GM19467 (cell line): ENCODE measurements at regions not wholly inside any gene's neighbourhood (a gene's known extent, or its start where the extent isn't known, plus 50 kb on each side); places are given as distances from the start of the nearest gene placed in this dataset.
"Not testable (repeated sequence)": the region's sequence is repeated elsewhere in the genome, so short reads cannot be mapped to it uniquely, and the experiment has no call there.

Experiments used
- ATAC-seq: cut with Tn5 transposase; IDR thresholded peaks from one replicate; pipeline ENCODE4 v1.9.1; 2021; ENCODE audit warnings: mild to moderate bottlenecking, moderate library complexity; ENCODE audit not compliant: unreplicated experiment

DNA sequence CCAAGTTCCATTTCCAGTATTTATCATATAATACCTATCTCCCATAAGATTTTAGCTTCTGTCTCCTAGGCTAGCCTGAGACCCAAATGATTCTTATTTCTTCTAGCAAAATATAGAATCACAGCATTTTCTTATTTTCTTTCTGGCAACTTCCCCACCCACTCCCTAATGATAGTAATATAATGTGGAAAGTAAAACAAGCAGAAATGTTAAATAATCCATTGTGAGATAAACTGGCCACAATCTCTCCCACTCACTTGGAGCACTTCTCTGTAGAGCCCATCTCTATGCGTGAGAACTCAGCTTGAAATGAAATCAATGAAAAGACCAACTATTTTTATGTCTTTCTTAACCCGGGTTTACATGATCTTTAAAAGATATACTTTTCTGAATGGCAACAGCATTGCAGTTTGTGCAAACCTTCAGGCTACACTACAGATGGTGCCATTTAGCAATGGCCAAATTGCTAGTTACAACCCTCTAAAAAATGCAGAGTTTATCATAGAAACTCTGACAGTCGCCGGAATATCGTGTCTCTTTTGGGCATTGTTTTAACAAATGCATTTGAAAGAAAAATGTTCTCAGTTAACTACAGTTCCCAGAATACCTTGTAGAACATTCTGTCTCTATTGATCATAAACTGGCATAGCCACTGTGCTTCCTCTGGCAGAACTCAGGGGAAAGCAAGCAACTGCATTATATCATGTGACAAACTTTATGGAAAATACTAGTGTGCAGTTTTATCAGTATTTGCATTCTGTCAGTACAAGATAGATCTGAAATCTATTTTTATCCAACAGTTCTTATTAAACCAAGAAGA is 1407.4 kb upstream of the ZEB2 start:
- no peak for ATAC-seq

DNA sequence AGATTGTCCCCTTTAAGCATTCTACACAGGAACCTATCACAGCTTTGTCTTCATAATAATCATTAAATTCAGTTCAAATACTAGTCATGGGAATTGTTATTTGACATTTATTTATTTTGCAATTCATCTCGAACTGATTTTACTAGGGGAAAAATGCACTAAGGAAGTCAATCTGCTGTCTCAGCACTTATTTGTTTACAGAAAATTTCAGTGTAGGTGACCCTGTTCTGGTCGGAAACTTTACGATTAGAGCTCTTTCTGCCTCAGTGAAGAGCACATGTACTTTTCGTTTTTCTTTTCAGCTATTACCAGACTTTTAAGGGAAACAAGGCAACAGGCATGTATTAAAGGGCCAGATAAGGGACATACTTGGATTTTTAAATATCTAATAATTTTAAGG is 1405.7 kb upstream of the ZEB2 start:
- no peak for ATAC-seq

DNA sequence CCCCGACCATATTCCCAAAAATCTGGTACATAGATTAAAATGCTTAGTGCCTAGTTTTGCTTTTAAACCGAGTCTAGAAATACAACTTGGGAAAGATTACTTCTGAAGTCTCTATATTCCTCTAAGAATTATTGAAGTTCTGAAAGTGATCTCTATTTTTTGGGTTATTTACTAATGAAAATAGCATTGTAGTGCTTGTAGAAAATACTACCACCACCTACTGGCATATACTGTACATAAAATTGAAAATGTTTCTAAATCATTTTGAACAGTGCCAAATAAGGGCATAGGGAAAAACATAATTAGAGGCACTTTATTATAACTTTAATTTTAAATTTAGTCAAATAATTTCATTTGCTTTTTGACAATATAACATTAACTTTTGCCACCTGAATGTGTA is 1399.6 kb upstream of the ZEB2 start:
- ATAC-seq = no peak

GRCh38 chr2:145918951-145919350 is 1399.0 kb upstream of the ZEB2 start:
- no peak for ATAC-seq

- ATAC-seq = no peak
These were observed 1396.9 kb upstream of the ZEB2 start for GRCh38 chr2:145916799-145917198.

DNA sequence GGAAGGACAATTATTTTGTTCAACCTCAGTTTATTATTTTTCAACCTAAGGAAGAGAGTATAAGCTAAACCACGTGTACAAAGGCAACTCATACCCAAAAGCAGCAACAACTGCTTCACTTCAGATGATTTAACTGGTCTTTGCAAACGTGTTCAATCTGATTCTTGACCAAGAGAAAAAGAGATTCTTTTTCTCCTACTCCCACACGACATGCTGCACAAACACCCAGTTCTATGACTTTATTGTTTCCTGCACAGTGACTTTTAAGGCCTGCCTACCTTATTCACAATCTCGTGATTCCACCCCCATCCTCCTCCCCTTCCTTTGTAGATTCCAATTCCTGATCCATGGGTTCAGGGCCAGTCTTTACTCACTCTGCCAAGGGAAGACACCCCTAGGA is 1394.8 kb upstream of the ZEB2 start:
- ATAC-seq = no peak

GRCh38 chr2:145910416-145910815 is 1390.5 kb upstream of the ZEB2 start:
- ATAC-seq = no peak

GRCh38 chr2:145909766-145910165 is 1389.8 kb upstream of the ZEB2 start:
- no peak for ATAC-seq

GRCh38 chr2:145909175-145909755 is 1389.3 kb upstream of the ZEB2 start:
- ATAC-seq = no peak

DNA sequence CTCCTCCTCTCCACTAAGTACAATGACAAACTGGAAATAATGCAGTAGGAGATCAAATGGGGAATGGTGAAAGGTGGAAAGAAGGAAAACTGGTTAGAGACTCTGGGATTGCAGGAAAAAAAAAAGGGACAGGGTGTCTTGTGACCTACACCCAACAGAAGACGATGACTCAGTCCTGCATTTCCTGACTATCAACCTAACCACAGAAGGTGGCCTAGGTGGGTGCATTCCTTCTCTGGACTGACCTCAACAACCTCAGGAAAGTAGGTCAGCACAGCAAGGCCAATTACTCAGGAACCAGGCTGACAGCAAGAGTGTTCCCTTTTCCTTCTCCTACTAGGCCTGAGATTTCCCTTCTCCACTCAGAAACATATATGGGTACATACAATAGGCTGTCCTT is 1386.4 kb upstream of the ZEB2 start:
- ATAC-seq = no peak

- ATAC-seq = no peak
These were observed 1385.5 kb upstream of the ZEB2 start for GRCh38 chr2:145905371-145905770.

DNA sequence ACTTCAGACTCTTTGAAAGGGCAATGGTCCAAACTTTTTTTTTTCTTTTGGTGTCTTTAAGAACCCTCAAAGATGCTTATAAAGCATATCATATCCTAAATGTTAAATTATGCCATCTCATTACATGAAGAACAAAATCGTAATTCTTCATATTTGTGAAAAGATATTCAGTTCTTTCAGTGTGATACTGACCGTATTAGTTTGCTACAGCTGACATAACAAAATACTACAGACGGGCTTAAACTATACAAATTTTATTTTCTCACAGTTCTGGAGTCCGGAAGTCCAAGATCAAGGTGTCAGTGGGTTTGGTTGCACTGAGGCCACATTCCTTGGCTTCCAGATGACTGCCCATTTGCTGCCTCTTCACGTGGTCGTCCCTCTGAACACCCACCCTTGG is 1377.2 kb upstream of the ZEB2 start:
- no peak for ATAC-seq

DNA sequence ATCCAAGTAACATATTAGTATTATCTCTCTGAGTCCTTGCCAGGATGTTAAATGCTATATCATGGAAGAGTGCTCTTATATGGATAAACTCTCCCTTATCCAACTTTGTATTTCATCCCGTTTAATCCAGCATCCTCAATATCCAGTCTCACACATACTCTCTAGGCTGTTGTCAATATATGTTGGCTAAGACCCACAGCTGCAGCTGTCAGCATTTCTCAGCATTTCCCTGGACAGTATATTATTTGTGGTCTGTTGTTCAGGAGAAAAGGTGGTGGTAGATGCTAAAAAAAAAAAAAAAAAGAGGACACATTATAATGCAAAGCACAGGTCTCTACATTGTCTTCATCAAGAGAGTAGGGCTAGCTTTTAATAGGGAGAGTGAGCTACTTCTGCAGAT is 1368.0 kb upstream of the ZEB2 start:
- ATAC-seq = no peak

- not testable (repeated sequence) for ATAC-seq
These were observed 1361.1 kb upstream of the ZEB2 start for GRCh38 chr2:145880997-145881396.

GRCh38 chr2:145875016-145875415 is 1355.1 kb upstream of the ZEB2 start:
- no peak for ATAC-seq

- no peak for ATAC-seq
These were observed 1354.5 kb upstream of the ZEB2 start for GRCh38 chr2:145874466-145874865.

DNA sequence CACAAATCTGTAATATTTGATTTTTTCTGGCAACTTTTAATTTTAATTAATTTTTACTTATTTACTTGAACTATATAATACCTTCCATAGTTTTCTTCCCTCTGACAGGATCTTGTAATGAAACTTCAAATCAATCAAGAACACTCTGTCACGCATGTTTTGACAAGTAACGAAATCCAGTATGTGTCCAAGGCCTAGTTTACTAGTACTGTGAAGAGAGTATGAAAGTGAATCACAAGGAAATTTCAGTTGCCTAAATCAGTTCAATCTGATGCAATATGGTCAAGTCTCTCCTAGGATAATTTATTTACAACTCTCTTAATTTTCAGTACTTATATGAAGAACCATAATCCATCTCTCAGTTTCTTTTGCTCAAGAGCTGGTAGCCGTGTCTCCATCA is 1344.6 kb upstream of the ZEB2 start:
- ATAC-seq = no peak

DNA sequence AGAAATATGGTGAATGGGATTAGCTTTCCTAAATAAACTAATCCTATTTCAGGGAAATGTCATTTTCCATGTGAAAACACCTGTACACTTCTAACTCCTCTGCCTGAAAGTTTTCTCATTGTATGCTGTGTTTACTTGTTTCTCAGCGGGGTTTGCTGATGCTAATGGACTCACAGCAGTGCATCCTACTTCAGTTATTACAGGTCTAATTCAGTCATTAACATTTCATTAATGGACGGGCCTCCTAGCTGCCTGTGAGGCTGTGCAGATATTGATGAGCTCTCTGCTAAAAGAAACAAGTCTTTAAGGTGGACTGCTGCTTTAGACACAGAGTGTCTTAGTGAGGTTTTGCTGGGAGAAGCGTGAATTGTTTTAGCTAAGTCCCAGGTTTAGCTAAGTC is 1342.0 kb upstream of the ZEB2 start:
- no peak for ATAC-seq

DNA sequence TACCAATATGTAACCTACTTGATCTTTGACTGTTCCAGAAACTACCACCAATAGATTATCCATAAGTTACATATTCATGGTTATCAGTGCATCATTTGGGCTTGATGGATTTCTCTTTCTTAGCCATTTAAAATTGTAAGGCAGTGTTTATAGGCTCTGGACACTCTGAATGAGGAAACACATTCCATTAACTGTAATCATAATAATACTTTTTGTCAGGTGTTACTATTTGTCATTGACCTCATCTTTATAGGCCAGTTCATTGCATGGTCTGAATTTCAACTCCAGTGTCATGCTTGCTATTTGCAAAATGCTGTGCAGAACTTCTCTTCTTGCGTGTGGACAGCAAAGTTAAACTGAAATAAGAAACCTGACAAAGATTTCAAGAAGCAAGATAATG is 1340.2 kb upstream of the ZEB2 start:
- ATAC-seq = no peak

- no peak for ATAC-seq
These were observed 1335.2 kb upstream of the ZEB2 start for GRCh38 chr2:145855142-145855541.

DNA sequence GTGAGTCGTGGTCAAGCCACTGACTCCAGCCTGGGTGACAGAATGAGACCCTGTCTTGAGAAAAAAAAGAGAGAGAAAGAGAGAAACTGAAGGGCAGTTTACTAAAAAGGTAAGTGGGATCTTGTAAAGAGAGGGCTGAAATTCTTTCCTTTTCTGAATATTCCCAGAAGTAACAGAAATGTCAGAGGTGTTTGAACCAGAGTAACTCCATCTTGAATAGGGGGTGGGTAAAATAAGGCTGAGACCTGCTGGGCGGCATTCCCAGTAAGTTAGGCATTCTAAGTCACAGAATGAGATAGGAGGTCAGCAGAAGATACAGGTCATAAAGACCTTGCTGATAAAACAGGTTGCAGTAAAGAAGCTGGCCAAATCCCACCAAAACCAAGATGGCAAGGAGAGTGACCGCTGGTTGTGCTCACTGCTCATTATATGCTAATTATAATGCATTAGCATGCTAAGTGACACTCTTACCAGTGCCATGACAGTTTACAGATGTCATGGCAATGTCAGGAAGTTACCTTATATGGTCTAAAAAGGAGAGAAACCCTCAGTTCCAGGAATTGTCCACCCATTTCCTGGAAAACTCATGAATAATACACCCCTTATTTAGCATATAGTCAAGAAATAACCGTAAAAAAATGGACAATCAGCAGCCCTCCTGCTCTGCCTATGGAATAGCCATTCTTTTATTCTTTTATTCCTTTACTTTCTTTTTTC is 1334.3 kb upstream of the ZEB2 start:
- no peak for ATAC-seq

- no peak for ATAC-seq
These were observed 1331.8 kb upstream of the ZEB2 start for GRCh38 chr2:145851730-145852129.
